Small intestine (tissue), 7 donors: ENCODE measurements at regions not wholly inside any gene's neighbourhood (a gene's known extent, or its start where the extent isn't known, plus 50 kb on each side); places are given as distances from the start of the nearest gene placed in this dataset.

Experiments
- DNase-seq, 2 donors: peaks; one replicate each; pipeline versions ENCODE4 v3.0.0 to v3.0.0-alpha.2; 2013
- FAIRE-seq: peaks from 2 replicates; lab custom pipeline; 2012; peaks lifted over from hg19 to GRCh38; lab: Jason Lieb, UNC
- H3K27ac ChIP-seq, 3 donors: one replicate each; pipeline ENCODE4 v1.5.1; 2013; ENCODE audit warnings: low read length in 2 of 3, mild to moderate bottlenecking in 2 of 3, control low read depth in 1 of 3, inconsistent platforms in 1 of 3, low read depth in 1 of 3, moderate library complexity in 1 of 3
- H3K27me3 ChIP-seq, 3 donors: one replicate each; pipeline ENCODE4 v1.6.1; 2013; ENCODE audit warnings: low read length in 3 of 3, inconsistent platforms in 1 of 3; ENCODE audit not compliant: control insufficient read depth in 3 of 3, insufficient read depth in 3 of 3
- H3K36me3 ChIP-seq, 3 donors: one replicate each; pipeline ENCODE4 v1.6.1; 2013; ENCODE audit warnings: low read length in 3 of 3, inconsistent platforms in 1 of 3, low read depth in 1 of 3, mild to moderate bottlenecking in 1 of 3, moderate library complexity in 1 of 3; ENCODE audit not compliant: control insufficient read depth in 3 of 3, insufficient read depth in 2 of 3
- H3K4me1 ChIP-seq, 3 donors: one replicate each; pipeline ENCODE4 v1.6.1; 2013; ENCODE audit warnings: low read length in 2 of 3, inconsistent platforms in 1 of 3, low read depth in 1 of 3, mild to moderate bottlenecking in 1 of 3, moderate library complexity in 1 of 3; ENCODE audit not compliant: control insufficient read depth in 3 of 3, insufficient read depth in 2 of 3
- H3K4me3 ChIP-seq, 3 donors: one replicate each; pipeline ENCODE4 v1.5.1; 2013; ENCODE audit warnings: low read length in 3 of 3, control low read depth in 1 of 3, inconsistent platforms in 1 of 3, low read depth in 1 of 3, mild to moderate bottlenecking in 1 of 3, moderate library complexity in 1 of 3
- H3K9me3 ChIP-seq, 2 donors: one replicate each; pipeline ENCODE4 v1.6.1; 2013; ENCODE audit warnings: low read depth in 1 of 2, low read length in 1 of 2; ENCODE audit not compliant: control insufficient read depth in 2 of 2, insufficient read depth in 1 of 2
- WGBS, 3 donors: extraction: QIAGEN DNeasy Blood & Tissue Kit; methylation state at CpG; one replicate each; pipeline ENCODE4 v1.1.7; 2013; 5-methylcytosine and 5-hydroxymethylcytosine counted together
- donor health status: healthy with polysubstance abuse.
- donor health status: control.
- donor health status: control.
- donor health status: Bipolar disorder and iron deficiency.
- donor health status: healthy.

GRCh38 chr1:80064524-80064923 is 1058.0 kb upstream of the ADGRL4 start:
- Histone ChIP-seq H3K36me3 (no peaks in the 10 kb centered on the region), H3K27me3 (no peaks in the 10 kb centered on the region), H3K27ac (no peak overlapping the region), H3K4me3 (no peak overlapping the region), H3K4me1 (no peaks in the 10 kb centered on the region), H3K9me3 (no peaks in the 10 kb centered on the region)
- FAIRE-seq: no peak
- no peak for DNase-seq
- 40 to 67% (median 42%) methylated on average over 2 of the region's 2 CpGs for WGBS, 3 donors

- H3K4me3 ChIP-seq: no peak overlapping the region
- 72 to 84% (median 82%) methylated on average over 4 of the region's 4 CpGs for WGBS, 3 donors
- no peak for DNase-seq
- H3K27ac ChIP-seq: no peak overlapping the region
- H3K27me3 ChIP-seq: no peaks in the 10 kb centered on the region
- no peaks in the 10 kb centered on the region for H3K4me1 ChIP-seq
- FAIRE-seq: no peak
- H3K9me3 ChIP-seq: no peaks in the 10 kb centered on the region
- H3K36me3 ChIP-seq: no peaks in the 10 kb centered on the region
Measured at GRCh38 chr1:80059940-80060339, 1053.4 kb upstream of the ADGRL4 start.

- Histone ChIP-seq H3K9me3 (peaks cover 0 to 22% of the 10 kb centered on the region in 2 donors), H3K36me3 (no peaks in the 10 kb centered on the region), H3K27ac (no peak overlapping the region), H3K4me3 (no peak overlapping the region), H3K4me1 (no peaks in the 10 kb centered on the region), H3K27me3 (no peaks in the 10 kb centered on the region)
- DNase-seq: no peak
- FAIRE-seq: no peak
Measured at GRCh38 chr1:80056179-80056578, 1049.6 kb upstream of the ADGRL4 start.

- FAIRE-seq: no peak
- peak in 1 of 2 donors; percentile 11 for DNase-seq
- WGBS, 3 donors: 66 to 74% (median 70%) methylated on average over 7 of the region's 7 CpGs
Measured at GRCh38 chr1:80054129-80054528, 1047.6 kb upstream of the ADGRL4 start.

GRCh38 chr1:80053613-80054012 is 1047.1 kb upstream of the ADGRL4 start:
- H3K27ac ChIP-seq: no peak overlapping the region
- H3K36me3 ChIP-seq: no peaks in the 10 kb centered on the region
- H3K4me1 ChIP-seq: no peaks in the 10 kb centered on the region
- FAIRE-seq (no peak), DNase-seq (no peak)
- H3K4me3 ChIP-seq: no peak overlapping the region
- H3K9me3 ChIP-seq: peaks cover 0 to 22% of the 10 kb centered on the region in 2 donors
- H3K27me3 ChIP-seq: no peaks in the 10 kb centered on the region
- WGBS, 3 donors: 88 to 93% (median 93%) methylated on average over 12 to 14 of the region's 14 CpGs

More at GRCh38 chr1:80054129-80054528, 1047.6 kb upstream of the ADGRL4 start:
- no peak overlapping the region for H3K27ac ChIP-seq
- H3K4me3 ChIP-seq: no peak overlapping the region
- H3K4me1 ChIP-seq: no peaks in the 10 kb centered on the region
- H3K27me3 ChIP-seq: no peaks in the 10 kb centered on the region
- peaks cover 0 to 22% of the 10 kb centered on the region in 2 donors for H3K9me3 ChIP-seq
- H3K36me3 ChIP-seq: no peaks in the 10 kb centered on the region

GRCh38 chr1:80050523-80050922 is 1044.0 kb upstream of the ADGRL4 start:
- 89 to 94% (median 89%) methylated on average over 14 of the region's 14 CpGs for WGBS, 3 donors
- FAIRE-seq (no peak), DNase-seq (no peak)
- H3K27me3 ChIP-seq: no peaks in the 10 kb centered on the region
- peaks cover 0 to 22% of the 10 kb centered on the region in 2 donors for H3K9me3 ChIP-seq
- no peak overlapping the region for H3K4me3 ChIP-seq
- H3K4me1 ChIP-seq: no peaks in the 10 kb centered on the region
- no peak overlapping the region for H3K27ac ChIP-seq
- H3K36me3 ChIP-seq: no peaks in the 10 kb centered on the region

GRCh38 chr1:80050085-80050484 is 1043.6 kb upstream of the ADGRL4 start:
- no peak for DNase-seq
- Histone ChIP-seq H3K36me3 (no peaks in the 10 kb centered on the region), H3K4me3 (no peak overlapping the region), H3K9me3 (peaks cover 0 to 22% of the 10 kb centered on the region in 2 donors), H3K27ac (no peak overlapping the region), H3K27me3 (no peaks in the 10 kb centered on the region), H3K4me1 (no peaks in the 10 kb centered on the region)
- no peak for FAIRE-seq
- WGBS, 3 donors: 93 to 94% (median 94%) methylated on average over 15 of the region's 15 CpGs

- DNase-seq (no peak), FAIRE-seq (no peak)
- H3K4me1 ChIP-seq: no peaks in the 10 kb centered on the region
- H3K9me3 ChIP-seq: peaks cover 0 to 15% of the 10 kb centered on the region in 2 donors
- H3K4me3 ChIP-seq: no peak overlapping the region
- no peak overlapping the region for H3K27ac ChIP-seq
- H3K36me3 ChIP-seq: no peaks in the 10 kb centered on the region
- no peaks in the 10 kb centered on the region for H3K27me3 ChIP-seq
Measured at GRCh38 chr1:80048716-80049115, 1042.2 kb upstream of the ADGRL4 start.

GRCh38 chr1:80047791-80048190 is 1041.3 kb upstream of the ADGRL4 start:
- H3K27ac ChIP-seq: no peak overlapping the region
- H3K4me1 ChIP-seq: no peaks in the 10 kb centered on the region
- FAIRE-seq (no peak), DNase-seq (no peak)
- WGBS, 3 donors: 77 to 81% (median 78%) methylated on average over 2 of the region's 2 CpGs
- no peaks in the 10 kb centered on the region for H3K36me3 ChIP-seq
- H3K9me3 ChIP-seq: peaks cover 0 to 10% of the 10 kb centered on the region in 2 donors
- no peaks in the 10 kb centered on the region for H3K27me3 ChIP-seq
- no peak overlapping the region for H3K4me3 ChIP-seq
